ENCODE measurements at regions not wholly inside any gene's neighbourhood (a gene's known extent, or its start where the extent isn't known, plus 50 kb on each side); places are given as distances from the start of the nearest gene placed in this dataset.
A peak's percentile ranks its signal among the peaks of the same experiment; 100 is the strongest.

DNA sequence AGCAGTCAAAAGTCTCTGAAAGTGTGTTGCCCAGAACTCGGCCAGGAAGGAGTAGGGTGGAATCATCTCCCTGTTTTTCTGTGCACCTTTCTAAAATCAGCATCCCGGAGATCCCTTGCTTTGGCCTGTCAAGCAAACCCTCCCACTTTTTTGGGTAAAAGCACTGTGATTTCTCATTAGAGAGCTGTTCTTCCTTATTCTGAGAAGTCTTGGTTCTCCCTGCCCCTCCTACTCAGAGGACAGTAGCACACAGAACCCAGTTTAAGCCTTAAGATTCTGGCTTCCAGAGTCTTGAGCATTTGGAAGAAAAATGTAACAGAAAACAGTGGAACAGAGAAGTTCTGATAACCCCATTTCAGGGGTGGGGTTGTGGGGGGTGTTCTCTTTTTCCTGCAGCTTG lies 52.6 kb upstream of the KATNAL1 start:
- DNase-seq, result no peak

DNA sequence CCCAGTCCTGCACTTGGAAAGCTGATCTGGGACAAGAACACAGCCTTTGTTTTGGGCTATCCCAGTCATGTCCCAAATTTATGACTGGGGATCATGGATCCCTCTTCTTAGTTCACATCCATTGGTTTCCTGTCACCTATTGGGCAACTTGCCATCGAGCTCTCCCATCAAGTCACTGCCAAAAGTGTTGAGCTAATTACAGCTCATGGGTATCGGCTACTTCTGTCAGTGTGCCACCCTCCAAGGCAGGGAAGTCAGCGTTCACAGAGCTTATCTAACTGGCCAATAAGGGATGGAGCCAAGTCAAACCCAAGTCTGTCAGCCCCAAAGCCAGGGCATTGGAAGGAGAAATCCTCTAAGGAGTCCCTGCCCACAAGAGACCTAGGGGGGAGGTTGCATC lies 53.2 kb upstream of the KATNAL1 start:
- DNase-seq, result no peak

DNA sequence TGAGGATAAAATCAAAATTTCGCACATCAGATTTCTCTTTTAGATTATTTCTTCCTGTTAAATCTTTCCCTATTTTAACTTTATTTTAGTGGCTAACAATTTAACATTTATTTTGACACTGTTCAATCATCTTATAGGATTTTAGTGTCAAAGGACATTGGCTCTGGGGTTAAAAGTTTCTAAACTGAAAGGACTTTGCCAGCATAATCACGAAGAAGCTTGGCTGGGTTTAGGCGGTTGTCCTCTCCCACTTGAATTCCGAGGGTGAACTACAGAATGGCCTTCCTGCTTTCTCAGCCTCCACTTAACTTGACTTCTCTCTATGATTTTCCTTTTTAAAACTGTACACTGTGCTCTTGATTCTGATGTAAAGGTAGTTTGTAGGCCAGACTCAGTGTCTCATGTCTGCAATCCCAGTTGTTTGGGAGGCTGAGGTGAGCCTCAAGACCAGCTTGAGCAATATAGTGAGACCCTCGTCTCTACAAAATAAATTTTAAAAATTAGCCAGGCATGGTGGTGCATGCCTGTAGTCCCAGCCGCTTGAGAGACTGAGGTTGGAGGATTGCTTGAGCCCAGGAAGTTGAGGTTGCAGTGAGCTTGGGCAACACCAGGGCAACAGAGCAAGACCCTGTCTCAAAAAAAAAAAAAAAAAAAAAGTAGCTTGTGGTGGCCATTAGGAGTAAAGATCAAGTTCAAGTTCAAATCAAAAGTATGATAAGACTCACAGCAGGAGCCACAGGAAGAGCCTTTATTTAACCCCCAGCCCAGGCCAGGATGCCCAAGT lies 54.8 kb upstream of the KATNAL1 start:
- no peak for DNase-seq

DNA sequence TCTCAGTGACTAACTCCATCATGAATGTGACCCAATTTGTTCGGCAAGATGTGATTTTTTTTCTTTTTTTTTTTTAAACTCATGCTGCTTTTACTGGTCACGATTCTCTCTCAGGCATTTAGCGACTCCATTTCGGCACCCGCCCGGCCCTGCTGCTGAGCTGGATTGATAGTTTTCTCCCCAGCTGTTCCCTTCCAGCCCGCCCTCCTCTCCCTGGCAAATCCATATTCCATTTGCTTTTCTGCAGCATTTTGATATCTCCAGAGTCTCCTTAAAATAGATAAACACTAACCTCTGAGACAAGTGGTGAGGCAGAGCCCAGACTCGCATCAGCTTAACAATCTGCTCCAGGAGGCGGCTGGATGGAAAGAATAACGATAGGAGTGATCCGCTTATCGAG lies 55.5 kb upstream of the KATNAL1 start:
- no peak for DNase-seq

DNA sequence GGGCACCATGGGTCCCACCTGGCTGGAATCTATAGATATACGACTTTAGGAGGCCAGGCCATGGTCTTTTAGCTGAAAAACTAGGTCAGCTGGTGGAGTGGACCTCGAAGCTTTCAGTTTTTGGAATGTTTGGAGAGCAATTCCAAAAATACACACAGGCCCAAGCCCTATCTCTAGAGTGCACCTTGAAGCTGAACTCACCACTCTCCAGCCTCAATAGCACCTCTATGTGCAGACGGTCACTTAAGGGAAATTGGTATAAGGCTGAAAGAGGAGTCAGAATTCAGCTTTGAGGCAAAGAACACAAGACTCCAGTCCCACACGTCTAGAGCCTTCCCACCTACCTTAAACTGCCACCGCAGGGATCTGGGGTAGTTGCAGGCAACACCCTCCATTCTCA lies 56.4 kb upstream of the KATNAL1 start:
- no peak for DNase-seq

DNA sequence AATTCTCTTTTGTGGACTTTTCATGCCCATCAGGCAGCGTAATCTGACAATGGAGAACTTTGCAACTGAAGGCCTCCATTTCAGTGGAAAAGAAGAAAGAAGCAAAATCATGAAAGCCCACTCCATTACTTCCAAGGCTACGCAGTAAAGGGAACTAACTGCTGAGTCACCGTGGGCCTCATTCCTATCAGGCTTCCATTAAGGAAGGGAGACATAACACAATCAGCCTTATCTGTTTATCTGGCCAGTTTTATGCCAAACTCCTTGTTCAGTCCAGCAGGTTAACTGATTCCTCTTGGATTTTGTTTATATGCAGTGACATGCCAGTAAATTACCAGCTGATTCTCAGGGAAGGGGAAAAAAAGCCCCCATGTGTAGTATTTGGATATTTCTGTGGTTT lies 56.8 kb upstream of the KATNAL1 start:
- DNase-seq, result no peak

DNA sequence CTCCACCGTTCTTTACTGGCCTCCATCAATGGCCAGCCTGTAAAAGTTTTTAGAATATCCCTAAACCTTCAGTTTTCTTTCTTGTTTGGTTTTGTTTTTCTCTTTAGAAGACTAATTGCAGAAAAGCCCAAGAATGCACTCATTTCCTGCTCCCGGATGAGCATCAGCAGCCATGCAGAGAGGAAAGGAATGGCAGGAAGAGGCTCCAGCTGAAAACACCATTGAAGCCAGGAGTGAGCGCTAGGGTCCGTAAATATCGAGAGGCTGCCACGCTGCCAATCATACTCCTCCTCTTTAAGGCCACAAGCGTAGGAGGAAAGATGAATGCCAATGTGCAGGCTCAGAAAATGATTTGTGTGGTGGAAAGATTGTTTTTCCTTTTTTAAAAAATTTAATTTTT lies 57.4 kb upstream of the UBE2L5 start:
- DNase-seq, result no peak

DNA sequence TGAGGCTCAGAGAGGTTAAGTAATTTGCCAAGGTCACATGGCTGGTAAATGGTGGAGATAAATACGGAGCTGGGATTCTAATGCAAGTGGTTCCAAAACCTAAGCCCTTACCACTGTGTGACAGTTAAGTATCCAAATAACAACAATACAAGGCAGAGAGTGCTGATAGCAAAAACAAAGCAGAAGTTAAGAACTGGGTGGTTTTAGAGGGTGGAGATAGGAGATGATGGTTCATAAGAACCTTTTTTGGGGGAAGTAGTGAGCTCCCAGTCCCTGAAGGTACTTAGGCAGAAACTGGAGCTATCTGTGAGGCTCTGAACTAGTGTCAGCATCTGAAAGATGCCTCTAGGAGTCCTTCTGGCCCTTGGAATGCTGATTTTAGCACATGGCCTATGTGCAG lies 56.2 kb upstream of the UBE2L5 start:
- no peak for DNase-seq

DNA sequence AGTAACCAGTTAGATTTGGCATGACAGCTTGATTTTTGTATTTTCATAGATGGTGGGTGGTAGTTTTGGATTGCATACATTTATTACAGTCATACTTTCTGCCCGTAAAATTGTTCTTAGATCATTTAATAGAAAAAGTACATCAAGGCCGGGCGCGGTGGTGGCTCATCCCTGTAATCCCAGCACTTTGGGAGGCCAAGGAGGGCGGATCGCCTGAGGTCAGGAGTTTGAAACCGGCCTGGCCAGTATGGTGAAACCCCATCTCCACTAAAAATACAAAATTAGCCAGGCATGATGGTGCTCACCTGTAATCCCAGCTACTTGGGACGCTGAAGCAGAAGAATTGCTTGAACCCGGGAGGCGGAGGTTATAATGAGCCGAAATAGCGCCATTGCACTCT lies 55.0 kb upstream of the UBE2L5 start:
- no peak for DNase-seq

DNA sequence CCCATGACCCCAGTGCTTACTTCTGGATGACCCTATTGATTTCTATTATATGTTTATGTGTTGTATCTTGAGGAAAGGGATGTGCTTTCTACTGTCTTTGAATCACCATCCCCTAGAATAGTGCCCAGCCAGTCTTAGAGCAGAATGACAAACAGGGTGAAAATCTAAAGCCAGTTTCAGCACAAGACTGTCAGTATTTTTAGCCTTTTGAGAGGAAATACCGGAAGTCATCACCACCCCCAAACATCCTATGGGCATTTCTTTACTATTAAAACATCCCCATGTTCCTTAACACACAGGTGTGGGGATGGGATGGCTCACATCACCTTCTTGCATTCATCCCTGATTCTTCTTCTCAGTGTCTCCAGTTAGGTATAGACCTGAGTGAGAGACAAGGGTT lies 52.1 kb upstream of the UBE2L5 start:
- DNase-seq, result no peak

DNA sequence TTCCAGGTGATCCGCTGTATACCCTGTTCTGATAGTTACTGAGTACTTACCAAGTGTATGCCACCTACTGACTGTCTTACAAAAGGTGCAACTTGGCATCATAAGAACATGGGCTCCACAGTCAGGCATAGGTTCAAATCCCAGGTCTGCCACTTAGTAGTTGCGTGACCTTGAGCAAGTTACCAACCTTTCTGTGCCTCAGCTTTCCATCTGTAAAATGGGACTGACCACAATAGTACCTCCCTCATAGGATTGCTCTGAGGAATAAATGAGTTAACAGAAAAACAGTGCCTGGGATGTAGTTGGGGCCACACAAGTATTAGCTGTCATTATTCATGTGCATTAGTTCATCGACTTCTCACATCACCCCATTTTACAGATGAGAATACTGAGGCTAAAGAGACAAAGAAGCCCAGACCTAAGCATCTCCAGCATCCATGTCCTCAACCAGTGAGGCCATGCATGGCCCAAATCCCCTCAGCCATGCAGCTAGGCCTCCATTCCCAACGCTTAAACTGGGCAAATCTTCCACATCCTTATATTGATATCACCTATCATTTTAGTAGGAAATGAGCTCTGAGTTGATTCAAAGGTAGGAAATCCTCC lies 51.3 kb upstream of the UBE2L5 start:
- no peak for DNase-seq

DNA sequence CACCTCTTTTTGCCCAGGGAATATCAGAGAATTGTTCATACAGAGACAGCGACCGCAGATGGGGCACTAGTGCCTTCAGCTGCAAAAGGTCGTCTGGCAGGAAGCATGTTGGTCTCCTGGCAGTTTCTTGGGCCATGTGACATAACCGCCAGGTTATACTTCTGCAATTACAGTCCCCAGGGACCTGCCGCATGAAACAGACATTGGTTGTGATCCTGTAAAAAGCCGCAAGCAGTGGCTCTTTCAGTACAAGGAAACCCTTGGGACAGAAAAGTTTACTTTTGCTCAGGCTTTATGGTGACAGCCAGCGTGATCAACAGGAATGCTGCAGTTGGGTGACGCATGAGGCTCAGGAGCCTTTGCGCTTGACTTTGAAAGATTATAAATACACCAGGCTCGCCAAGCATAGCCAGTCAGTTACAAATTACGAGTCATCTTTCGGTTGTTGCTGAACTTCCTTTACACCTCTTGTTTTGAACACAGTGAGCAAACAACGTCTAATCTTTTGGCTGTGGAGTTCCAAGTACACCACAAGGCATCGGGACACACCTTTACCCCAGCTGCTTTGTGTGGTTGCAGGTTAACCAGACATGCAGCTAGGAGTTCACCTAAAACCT lies 50.5 kb upstream of the UBE2L5 start:
- DNase-seq, result peak; percentile 77

Data from CD4-positive, alpha-beta T cell treated with Interleukin-21 for 1 hour (primary cell).